ENCODE measurements at regions not wholly inside any gene's neighbourhood (a gene's known extent, or its start where the extent isn't known, plus 50 kb on each side); places are given as distances from the start of the nearest gene placed in this dataset.
"Not testable (repeated sequence)": the region's sequence is repeated elsewhere in the genome, so short reads cannot be mapped to it uniquely, and the experiment has no call there.

GRCh38 chr12:66733321-66733720 is 54.4 kb upstream of the GRIP1 start:
- no peak for DNase-seq (ENCODE audit: low spot score)

GRCh38 chr12:66733839-66734238 is 55.0 kb upstream of the GRIP1 start:
- DNase-seq (ENCODE audit: low spot score), result no peak

- no peak for DNase-seq (ENCODE audit: low spot score)
Measured at GRCh38 chr12:66735275-66735674, 56.4 kb upstream of the GRIP1 start.

- no peak for DNase-seq (ENCODE audit: low spot score)
Measured at GRCh38 chr12:66736931-66737330, 58.1 kb upstream of the GRIP1 start.

- DNase-seq (ENCODE audit: low spot score), result no peak
Measured at GRCh38 chr12:66739266-66739665, 60.4 kb upstream of the GRIP1 start.

GRCh38 chr12:66739940-66740651 is 61.2 kb upstream of the GRIP1 start:
- no peak for DNase-seq (ENCODE audit: low spot score)

GRCh38 chr12:66740732-66741131 is 61.9 kb upstream of the GRIP1 start:
- no peak for DNase-seq (ENCODE audit: low spot score)

GRCh38 chr12:66741919-66742318 is 63.0 kb upstream of the GRIP1 start:
- no peak for DNase-seq (ENCODE audit: low spot score)

GRCh38 chr12:66742508-66743367 is 63.9 kb upstream of the GRIP1 start:
- no peak for DNase-seq (ENCODE audit: low spot score)

- DNase-seq (ENCODE audit: low spot score), result no peak
Measured at GRCh38 chr12:66744461-66744860, 65.6 kb upstream of the GRIP1 start.

GRCh38 chr12:66744956-66745383 is 66.1 kb upstream of the GRIP1 start:
- no peak for DNase-seq (ENCODE audit: low spot score)

GRCh38 chr12:66746489-66747201 is 67.8 kb upstream of the GRIP1 start:
- DNase-seq (ENCODE audit: low spot score), result no peak

GRCh38 chr12:66751432-66752113 is 72.7 kb upstream of the GRIP1 start:
- no peak for DNase-seq (ENCODE audit: low spot score)

GRCh38 chr12:66753810-66754209 is 74.9 kb upstream of the GRIP1 start:
- no peak for DNase-seq (ENCODE audit: low spot score)

GRCh38 chr12:66755727-66756395 is 77.0 kb upstream of the GRIP1 start:
- DNase-seq (ENCODE audit: low spot score), result no peak

GRCh38 chr12:66756631-66757030 is 77.8 kb upstream of the GRIP1 start:
- no peak for DNase-seq (ENCODE audit: low spot score)

GRCh38 chr12:66760122-66760521 is 81.2 kb upstream of the GRIP1 start:
- not testable (repeated sequence) for DNase-seq (ENCODE audit: low spot score)

- DNase-seq (ENCODE audit: low spot score), result no peak
Measured at GRCh38 chr12:66763467-66763866, 84.6 kb upstream of the GRIP1 start.

GRCh38 chr12:66765204-66765603 is 86.3 kb upstream of the GRIP1 start:
- no peak for DNase-seq (ENCODE audit: low spot score)

GRCh38 chr12:66767536-66767935 is 88.7 kb upstream of the GRIP1 start:
- no peak for DNase-seq (ENCODE audit: low spot score)

- DNase-seq (ENCODE audit: low spot score), result no peak
Measured at GRCh38 chr12:66768293-66768692, 89.4 kb upstream of the GRIP1 start.

GRCh38 chr12:66774929-66775328 is 96.1 kb upstream of the GRIP1 start:
- DNase-seq (ENCODE audit: low spot score), result no peak

Data from HuH-7 (cell line).